Osteoblast (primary cell): ENCODE measurements at regions not wholly inside any gene's neighbourhood (a gene's known extent, or its start where the extent isn't known, plus 50 kb on each side); places are given as distances from the start of the nearest gene placed in this dataset.

ENCODE experiments used
- DNase-seq: peaks from one replicate; pipeline ENCODE4 v3.0.0; 2011; ENCODE audit warnings: low spot score, mixed read lengths; ENCODE audit not compliant: insufficient read length; ENCODE audit errors: missing footprints
- H2AFZ ChIP-seq: 2 replicates; pipeline ENCODE4 v1.6.0; 2011; ENCODE audit warnings: mild to moderate bottlenecking, low read length
- H3K27ac ChIP-seq: 2 replicates; pipeline ENCODE4 v1.5.1; 2011; ENCODE audit warnings: mild to moderate bottlenecking, low read depth, low read length, moderate library complexity
- H3K27me3 ChIP-seq: 2 replicates; pipeline ENCODE4 v1.6.0; 2012; ENCODE audit warnings: mild to moderate bottlenecking, control low read depth, inconsistent platforms, low read length, moderate library complexity; ENCODE audit not compliant: insufficient read depth
- H3K36me3 ChIP-seq: 2 replicates; pipeline ENCODE4 v1.5.1; 2011; ENCODE audit warnings: mild to moderate bottlenecking, low read length, control low read depth, moderate library complexity; ENCODE audit not compliant: insufficient read depth
- H3K4me1 ChIP-seq: 2 replicates; pipeline ENCODE4 v1.5.1; 2011; ENCODE audit warnings: mild to moderate bottlenecking, low read length, control low read depth, moderate library complexity; ENCODE audit not compliant: insufficient read depth
- H3K4me2 ChIP-seq: 2 replicates; pipeline ENCODE4 v1.6.0; 2011; ENCODE audit warnings: mild to moderate bottlenecking, low read length; ENCODE audit not compliant: insufficient read depth
- H3K4me3 ChIP-seq: fragments of 200-600 bp; sonication (generic); 3 replicates; pipeline ENCODE4 v1.5.1; 2012; ENCODE audit warnings: mild to moderate bottlenecking, low read length, inconsistent platforms; ENCODE audit not compliant: insufficient read depth
- H3K79me2 ChIP-seq: 2 replicates; pipeline ENCODE4 v1.6.0; 2012; ENCODE audit warnings: mild to moderate bottlenecking, low read length, control low read depth, inconsistent platforms; ENCODE audit not compliant: insufficient read depth
- H3K9me3 ChIP-seq: 2 replicates; pipeline ENCODE4 v1.5.1; 2011; ENCODE audit warnings: low read depth, low read length, control low read depth
- H4K20me1 ChIP-seq: 2 replicates; pipeline ENCODE4 v1.6.0; 2012; ENCODE audit warnings: mild to moderate bottlenecking, low read length, control low read depth; ENCODE audit not compliant: insufficient read depth
- CTCF ChIP-seq: IDR thresholded peaks from 2 replicates; pipeline ENCODE4 v1.5.1; 2011; ENCODE audit warnings: mild to moderate bottlenecking, low read depth, low read length, moderate library complexity; ENCODE audit errors: extremely low read depth

- no peak overlapping the region for H3K4me3 ChIP-seq
- no peak overlapping the region for H2AFZ ChIP-seq
- H3K27ac ChIP-seq: no peak overlapping the region
- DNase-seq: no peak
- H3K27me3 ChIP-seq: no peaks in the 10 kb centered on the region
- no peaks in the 10 kb centered on the region for H3K36me3 ChIP-seq
- no peaks in the 10 kb centered on the region for H3K79me2 ChIP-seq
- no peak overlapping the region for H3K4me2 ChIP-seq
- no peaks in the 10 kb centered on the region for H4K20me1 ChIP-seq
- no peaks in the 10 kb centered on the region for H3K4me1 ChIP-seq
- no peak for TF ChIP-seq CTCF
- no peaks in the 10 kb centered on the region for H3K9me3 ChIP-seq
These were observed 282.5 kb upstream of the RASGEF1B start for GRCh38 chr4:81754169-81754568.

GRCh38 chr4:81751531-81752289 is 280.0 kb upstream of the RASGEF1B start:
- Histone ChIP-seq H3K4me2 (no peak overlapping the region), H3K36me3 (no peaks in the 10 kb centered on the region), H2AFZ (no peak overlapping the region), H4K20me1 (no peaks in the 10 kb centered on the region), H3K79me2 (no peaks in the 10 kb centered on the region), H3K4me1 (no peaks in the 10 kb centered on the region), H3K27me3 (no peaks in the 10 kb centered on the region), H3K9me3 (no peaks in the 10 kb centered on the region), H3K27ac (no peak overlapping the region), H3K4me3 (no peak overlapping the region)
- no peak for TF ChIP-seq CTCF
- DNase-seq: no peak

- Histone ChIP-seq H3K36me3 (no peaks in the 10 kb centered on the region), H3K4me2 (no peak overlapping the region), H3K27ac (no peak overlapping the region), H3K27me3 (no peaks in the 10 kb centered on the region), H3K4me1 (no peaks in the 10 kb centered on the region), H3K4me3 (no peak overlapping the region), H2AFZ (no peak overlapping the region), H4K20me1 (no peaks in the 10 kb centered on the region), H3K9me3 (no peaks in the 10 kb centered on the region), H3K79me2 (no peaks in the 10 kb centered on the region)
- TF ChIP-seq CTCF: no peak
- DNase-seq: no peak
These were observed 275.7 kb upstream of the RASGEF1B start for GRCh38 chr4:81747242-81747930.

GRCh38 chr4:81746773-81747172 is 275.1 kb upstream of the RASGEF1B start:
- Histone ChIP-seq H3K9me3 (no peaks in the 10 kb centered on the region), H3K4me3 (no peak overlapping the region)
- no peak for TF ChIP-seq CTCF

More at GRCh38 chr4:81746773-81747172, 275.1 kb upstream of the RASGEF1B start:
- DNase-seq: no peak
- no peak overlapping the region for H2AFZ ChIP-seq
- no peaks in the 10 kb centered on the region for H3K36me3 ChIP-seq
- H3K79me2 ChIP-seq: no peaks in the 10 kb centered on the region
- no peak overlapping the region for H3K4me2 ChIP-seq
- no peaks in the 10 kb centered on the region for H3K27me3 ChIP-seq
- H3K4me1 ChIP-seq: no peaks in the 10 kb centered on the region
- no peak overlapping the region for H3K27ac ChIP-seq
- no peaks in the 10 kb centered on the region for H4K20me1 ChIP-seq
